ENCODE measurements at regions not wholly inside any gene's neighbourhood (a gene's known extent, or its start where the extent isn't known, plus 50 kb on each side); places are given as distances from the start of the nearest gene placed in this dataset.

DNA sequence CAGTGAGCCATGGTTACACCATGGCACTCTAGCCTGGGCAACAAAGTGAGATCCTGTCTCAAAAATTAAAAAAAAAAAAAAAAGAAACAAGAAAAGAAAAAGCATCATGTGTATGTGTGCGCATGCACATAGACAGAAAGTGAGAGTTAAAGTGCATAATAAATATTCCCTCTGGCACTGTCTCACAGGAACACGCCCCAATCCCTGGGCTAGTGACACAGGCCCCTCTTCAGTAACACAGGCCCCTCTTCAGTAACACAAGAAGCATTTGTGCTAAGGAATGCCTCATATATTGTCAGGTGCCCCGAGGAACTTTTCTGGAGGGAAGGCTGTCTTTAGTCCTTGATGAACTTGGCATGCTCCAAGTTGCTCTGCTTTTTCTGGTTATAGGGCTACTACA, 57.5 kb downstream of the RPL27A start:
- no peak for DNase-seq (ENCODE audit: low spot score)
- ATAC-seq = no peak
- intact Hi-C loops (cut with DNase I) = no loop called here

DNA sequence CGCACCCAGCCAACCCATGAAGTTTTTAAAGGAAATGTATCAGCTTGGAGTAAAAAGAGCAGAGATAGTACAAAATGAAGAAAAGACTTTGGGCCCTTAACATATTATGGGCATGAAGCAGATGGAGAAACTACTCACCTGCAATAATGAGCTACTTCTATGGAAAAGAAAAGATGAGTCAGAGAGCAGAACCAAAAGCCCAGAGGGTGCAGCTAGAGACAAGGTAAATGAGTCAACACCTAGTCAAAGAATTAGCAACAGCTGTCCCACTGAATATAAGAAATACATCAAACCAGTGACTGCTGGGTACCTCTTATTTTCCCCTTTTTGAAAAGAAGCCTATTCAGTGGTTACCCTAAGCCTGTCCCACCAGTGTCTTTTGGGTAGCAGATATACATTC, 61.8 kb downstream of the RPL27A start:
- intact Hi-C loops (cut with DNase I) = no loop called here
- DNase-seq (ENCODE audit: low spot score) = no peak
- ATAC-seq = no peak

DNA sequence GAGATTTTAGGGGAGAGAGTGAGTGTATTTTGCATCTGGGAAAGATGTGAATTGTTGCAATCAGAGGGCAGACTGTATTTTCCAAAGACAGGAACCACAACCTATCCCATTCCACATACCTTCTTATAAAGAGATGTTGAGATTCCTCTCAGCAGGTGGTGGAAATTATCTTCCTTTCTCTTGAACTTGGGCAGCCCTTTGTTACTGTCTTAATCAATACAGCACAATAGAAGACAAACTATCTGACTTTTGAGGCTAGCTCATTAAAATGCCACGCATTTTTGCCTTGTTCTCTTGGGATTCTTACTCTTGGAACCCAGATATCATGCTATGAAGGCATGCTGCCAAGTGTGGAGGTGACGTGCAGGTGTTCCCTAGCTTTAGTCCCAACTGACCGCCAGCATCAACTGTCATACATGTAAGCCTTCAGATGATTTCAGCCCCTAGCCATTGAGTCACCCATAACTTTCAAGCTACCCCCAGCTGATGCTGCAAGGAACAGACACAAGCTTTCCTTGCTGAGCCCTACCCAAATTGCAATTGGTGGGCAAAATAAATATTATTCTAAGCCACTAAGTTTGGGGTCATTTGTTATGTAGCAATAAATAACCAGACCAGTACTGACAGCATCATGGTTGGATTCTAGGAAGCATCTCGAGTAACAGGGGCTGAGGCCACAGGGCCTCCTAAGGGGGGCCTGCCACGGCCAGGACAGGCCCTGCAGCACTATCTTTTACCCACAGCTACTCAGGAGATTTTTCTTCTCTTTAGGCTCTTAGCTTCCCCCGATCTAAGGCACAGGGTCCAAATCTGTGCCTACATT, 63.0 kb downstream of the RPL27A start:
- no peak for ATAC-seq
- intact Hi-C loops (cut with DNase I) = no loop called here
- no peak for DNase-seq (ENCODE audit: low spot score)

DNA sequence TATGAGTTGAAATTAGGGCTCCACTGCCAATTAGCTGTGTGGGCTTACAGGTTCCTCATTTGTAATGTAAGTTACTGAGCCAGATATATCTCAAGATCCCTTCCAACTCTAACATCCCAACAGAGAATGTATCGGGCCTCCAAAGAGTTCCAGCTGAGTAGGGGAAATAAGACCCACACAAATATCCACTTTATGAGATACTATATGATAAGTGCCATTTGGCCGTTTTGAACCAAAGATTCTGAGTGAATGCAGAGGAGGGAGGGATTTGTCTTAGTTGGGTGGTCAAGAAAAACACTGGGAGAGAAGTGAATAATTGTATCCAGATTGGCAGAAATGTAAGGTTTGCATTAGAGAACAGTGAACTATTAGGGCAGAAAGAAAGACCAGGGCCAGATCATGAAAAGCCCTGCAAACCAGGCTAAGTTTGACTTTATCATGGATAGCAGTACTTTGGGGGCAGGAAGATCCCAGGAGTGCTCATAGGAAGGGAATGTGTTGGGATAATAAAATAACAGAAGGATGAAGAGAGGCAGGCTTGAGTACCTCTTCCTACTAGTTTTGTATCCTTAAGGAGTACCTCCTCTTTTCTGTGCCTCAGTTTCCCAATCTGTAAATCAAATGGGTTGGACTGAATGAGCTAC, 63.9 kb downstream of the RPL27A start:
- ATAC-seq = no peak
- no peak for DNase-seq (ENCODE audit: low spot score)
- intact Hi-C loops (cut with DNase I) = no loop called here

DNA sequence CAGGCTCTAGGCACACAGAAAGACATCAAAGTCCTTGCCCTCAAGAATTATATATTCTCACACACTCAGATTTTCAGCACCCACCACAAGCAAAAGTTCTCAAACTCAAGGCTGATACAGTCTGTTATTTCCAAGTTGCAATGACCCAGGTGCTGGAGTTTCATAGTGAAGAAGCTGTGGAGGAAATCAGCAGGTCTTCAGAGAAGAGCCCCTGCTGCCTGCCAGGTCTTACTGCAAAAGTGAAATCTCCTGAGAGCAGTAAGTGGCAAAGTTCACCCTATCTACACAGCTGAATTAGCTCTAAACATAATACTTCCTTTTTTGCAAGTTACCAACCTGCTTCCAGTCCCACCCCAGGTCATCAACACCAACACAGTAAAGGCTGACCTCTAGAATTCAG, 64.6 kb downstream of the RPL27A start:
- intact Hi-C loops (cut with DNase I) = no loop called here
- ATAC-seq (no peak), DNase-seq (ENCODE audit: low spot score) (no peak)

DNA sequence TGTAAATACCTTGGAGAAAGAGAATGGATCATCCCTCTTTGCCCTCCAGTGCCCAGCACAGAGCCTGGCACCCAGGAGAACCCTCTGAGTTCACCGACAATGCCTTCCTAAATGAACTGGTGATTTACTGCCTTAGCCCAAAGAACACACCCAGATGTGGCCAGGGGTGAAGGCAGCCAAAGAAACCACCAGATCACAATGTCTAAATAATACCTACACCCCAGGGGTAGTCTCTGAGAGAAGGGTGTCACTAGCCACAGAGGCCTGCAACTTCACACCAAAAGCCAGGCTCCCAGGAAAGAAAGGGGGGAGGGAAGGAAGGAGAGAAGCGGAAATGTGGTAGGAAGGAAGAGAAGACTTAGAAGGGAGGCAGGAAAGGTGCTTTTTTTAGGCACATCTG, 65.7 kb downstream of the RPL27A start:
- intact Hi-C loops (cut with DNase I) = no loop called here
- no peak for DNase-seq (ENCODE audit: low spot score)

DNA sequence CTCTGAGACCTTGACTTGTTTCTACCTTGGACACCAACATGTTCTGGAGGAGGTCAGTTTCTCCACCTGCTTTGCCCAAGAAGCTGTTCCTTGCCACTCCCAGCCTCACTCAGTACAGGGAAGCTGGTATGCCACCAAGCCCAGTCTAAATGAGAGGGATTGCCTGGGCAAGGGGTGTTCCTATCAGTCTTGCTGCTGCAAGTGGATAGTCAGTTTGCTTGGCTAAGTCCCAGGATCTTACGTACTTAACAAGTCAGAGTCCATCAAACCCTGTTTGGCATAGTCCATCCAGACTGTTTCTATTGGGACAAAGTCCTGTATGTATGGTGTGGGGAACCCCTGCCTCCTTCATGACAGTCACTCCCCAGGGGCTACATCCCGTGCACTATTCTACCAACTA, 66.6 kb downstream of the RPL27A start:
- ATAC-seq = no peak
- DNase-seq (ENCODE audit: low spot score) = no peak
- intact Hi-C loops (cut with DNase I) = no loop called here

More for the DNA sequence above, 65.7 kb downstream of the RPL27A start:
- no peak for ATAC-seq

DNA sequence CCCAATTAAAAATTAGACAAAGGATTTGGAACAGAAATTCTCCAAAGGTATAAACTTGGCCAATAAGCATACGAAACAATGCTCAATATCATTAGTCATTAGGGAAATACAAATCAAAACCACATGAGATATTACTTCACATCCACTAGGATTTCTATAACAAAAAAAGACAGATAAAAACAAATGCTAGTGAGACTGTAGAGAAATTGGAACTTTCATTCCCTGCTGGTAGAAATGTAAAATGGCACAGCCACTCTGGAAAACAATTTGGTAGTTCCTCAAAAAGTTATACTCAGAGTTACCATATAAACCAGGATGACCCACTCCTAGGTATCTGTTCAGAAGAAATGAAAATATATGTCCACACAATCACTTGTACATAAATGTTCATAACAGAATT, 71.6 kb downstream of the RPL27A start:
- intact Hi-C loops (cut with DNase I) = no loop called here
- no peak for DNase-seq (ENCODE audit: low spot score)
- ATAC-seq = no peak

DNA sequence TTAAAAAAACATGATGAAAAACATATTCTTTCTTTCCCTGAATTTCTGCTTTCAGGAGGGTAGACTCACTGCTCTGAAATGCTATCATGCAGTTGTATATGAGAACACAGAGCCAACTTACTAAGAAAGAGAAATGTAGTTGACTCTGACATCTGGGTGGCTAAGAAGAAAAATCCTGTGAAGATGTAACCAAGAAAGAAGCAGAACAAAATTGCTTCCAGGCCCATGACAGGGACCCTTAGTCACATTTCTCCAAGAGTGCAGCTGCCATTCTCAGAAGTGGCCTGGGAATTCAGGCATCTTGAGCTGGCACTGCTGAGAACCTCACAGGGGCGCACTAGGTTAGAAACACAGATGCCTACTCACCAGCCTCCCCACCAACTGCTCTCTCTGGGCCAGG, 73.6 kb downstream of the RPL27A start:
- DNase-seq (ENCODE audit: low spot score) = no peak
- intact Hi-C loops (cut with DNase I) = no loop called here
- no peak for ATAC-seq

DNA sequence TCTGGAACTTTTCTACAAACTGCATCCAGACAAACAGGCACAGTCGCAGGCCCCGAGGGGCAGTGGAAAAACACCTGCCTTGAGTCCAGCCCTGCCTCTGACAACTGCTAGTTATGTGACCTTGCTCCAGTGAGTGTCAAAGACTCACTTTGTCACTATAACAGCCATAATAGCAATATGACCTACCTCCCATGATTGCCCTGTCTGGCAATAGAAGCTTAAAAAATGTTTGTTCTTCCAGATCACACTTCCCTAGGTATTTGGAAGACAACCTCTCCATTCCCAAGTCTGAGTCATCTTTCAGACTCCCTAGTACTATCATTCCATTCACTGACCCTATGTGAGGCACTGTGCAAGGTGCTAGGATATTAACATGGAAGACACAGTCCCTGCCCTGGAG, 74.5 kb downstream of the RPL27A start:
- intact Hi-C loops (cut with DNase I) = no loop called here
- ATAC-seq (no peak), DNase-seq (ENCODE audit: low spot score) (no peak)

DNA sequence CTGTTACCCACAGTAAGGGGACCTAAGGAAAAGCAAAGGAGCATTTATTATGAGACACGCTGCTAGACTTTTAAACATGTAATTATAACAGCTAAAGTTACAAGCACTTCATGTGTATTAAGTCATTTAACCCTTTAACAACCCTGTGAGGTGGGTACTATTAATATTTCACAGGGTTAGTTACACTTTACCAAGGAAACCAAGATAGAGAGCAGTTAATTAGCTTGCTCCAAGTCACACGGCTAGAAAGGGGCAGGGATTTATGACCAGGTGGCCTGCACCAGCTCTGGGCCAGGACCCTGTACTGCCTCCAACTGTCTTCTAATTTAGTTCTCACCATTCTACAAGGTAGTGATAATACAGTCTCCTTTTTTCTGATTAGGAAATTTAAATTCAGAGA, 74.9 kb downstream of the RPL27A start:
- DNase-seq (ENCODE audit: low spot score) (no peak), ATAC-seq (no peak)
- intact Hi-C loops (cut with DNase I) = no loop called here

DNA sequence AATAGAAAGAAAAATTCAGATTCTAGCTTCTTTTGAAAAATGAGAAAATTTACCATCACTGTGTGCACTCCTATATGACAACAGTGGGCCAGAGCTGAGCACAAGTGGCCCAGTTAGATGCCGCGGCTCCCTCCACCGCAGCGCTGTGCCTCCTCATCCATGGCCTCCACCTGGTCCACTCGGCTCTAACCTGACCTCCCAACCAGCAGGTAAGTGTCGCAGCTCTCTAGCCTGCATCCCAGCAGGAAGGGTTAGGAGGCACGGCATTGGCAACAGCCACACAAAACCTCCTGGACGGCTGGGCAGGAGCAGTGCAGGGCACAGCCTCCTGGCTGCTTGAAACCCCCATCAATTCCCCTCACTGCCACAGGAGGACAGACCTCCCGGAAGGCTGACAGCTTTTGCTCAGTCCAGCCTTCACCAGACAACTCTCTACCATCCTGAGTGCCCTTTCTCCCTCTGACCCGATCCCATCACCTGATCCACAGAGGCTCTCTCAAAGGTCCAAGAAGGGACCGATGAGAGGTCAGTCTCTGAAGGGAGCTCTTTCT, 76.1 kb downstream of the RPL27A start:
- ATAC-seq (no peak), DNase-seq (ENCODE audit: low spot score) (no peak)
- intact Hi-C loops (cut with DNase I) = no loop called here

DNA sequence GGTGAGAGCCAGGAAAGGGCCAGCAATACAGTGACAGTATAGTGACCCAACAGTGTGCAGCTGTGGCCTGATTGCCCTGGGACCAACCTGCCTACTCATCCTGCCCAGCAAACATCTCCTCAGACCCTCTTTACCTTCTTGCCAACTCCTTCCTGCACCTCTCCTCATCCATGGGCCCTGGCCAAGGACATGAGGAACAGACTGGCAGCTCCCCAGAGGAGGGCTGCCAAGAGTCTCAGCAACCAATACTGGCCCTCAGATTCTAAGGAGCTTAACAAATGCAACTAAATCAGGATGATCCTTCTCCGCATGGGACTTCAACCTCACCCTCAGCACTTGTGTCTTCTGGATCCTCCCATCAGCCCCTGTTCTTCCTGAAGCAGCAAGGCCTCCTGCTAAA, 77.0 kb downstream of the RPL27A start:
- DNase-seq (ENCODE audit: low spot score) = no peak
- peak; percentile 34 for ATAC-seq
- intact Hi-C loops (cut with DNase I) = no loop called here

DNA sequence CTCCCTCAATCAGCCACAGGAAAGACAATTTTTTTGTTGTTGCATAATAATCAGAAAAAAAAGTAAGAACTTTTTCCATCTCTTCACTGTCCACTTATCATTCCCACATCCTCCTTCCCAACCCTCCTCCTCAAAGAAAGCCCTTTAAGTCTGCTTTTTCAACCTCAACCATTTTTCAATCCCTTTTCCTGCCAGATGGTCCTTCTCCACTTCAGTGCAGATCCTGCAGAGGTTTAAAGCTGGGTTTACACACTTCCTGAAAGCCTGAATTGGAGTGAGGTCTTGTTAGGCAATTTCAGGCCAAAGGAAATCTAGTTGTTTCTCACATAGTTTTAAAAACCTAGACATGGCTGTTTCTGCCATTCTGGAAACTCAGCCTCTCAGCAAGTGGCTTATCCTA, 78.3 kb downstream of the RPL27A start:
- no peak for DNase-seq (ENCODE audit: low spot score)
- intact Hi-C loops (cut with DNase I) = no loop called here
- peak; percentile 44 for ATAC-seq

DNA sequence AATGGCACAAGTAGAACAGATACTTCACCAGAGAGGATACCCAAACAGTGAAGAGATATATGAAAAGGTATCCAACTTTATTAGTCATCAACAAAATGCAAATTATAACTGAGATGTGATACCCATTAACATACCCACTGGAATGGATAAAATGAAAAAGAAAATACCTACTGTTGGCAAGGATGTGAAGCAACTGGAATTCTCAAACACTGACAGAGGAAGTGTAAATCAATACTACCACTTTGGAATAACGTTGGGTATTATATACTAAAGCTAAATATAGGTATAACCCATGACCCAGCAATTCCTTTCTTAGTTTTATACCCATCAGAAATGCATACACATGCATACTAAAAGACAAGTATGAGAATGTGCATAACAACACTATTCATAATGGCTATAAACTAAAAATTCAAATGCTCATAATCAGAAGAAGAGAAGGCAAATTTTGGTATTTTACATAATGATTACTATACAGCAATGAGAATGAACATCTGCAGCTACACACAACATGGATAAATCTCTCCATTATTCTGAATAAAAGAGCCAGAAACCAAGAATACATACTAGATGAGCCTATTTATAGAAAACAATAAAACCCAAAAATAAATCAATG, 80.6 kb downstream of the RPL27A start:
- DNase-seq (ENCODE audit: low spot score) (no peak), ATAC-seq (no peak)
- intact Hi-C loops (cut with DNase I) = no loop called here

DNA sequence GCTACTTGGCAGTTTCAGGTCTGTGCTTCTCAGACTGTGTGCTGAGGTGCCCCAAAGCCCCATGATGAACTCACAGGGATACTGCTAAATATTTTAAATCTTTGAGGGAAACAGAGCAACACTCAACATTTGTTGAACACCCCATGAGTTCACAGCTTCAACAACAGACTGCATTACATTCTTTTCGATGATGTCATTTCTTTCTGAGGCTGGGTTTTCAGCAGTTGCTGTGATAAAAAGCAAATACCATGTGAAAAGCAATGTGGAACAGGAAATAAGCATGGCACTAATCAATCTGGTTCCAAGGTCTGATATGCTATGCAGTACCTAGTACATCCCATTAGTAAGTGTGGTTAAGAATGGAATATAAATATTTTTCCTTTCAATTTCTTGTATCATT, 82.7 kb downstream of the RPL27A start:
- intact Hi-C loops (cut with DNase I) = no loop called here

DNA sequence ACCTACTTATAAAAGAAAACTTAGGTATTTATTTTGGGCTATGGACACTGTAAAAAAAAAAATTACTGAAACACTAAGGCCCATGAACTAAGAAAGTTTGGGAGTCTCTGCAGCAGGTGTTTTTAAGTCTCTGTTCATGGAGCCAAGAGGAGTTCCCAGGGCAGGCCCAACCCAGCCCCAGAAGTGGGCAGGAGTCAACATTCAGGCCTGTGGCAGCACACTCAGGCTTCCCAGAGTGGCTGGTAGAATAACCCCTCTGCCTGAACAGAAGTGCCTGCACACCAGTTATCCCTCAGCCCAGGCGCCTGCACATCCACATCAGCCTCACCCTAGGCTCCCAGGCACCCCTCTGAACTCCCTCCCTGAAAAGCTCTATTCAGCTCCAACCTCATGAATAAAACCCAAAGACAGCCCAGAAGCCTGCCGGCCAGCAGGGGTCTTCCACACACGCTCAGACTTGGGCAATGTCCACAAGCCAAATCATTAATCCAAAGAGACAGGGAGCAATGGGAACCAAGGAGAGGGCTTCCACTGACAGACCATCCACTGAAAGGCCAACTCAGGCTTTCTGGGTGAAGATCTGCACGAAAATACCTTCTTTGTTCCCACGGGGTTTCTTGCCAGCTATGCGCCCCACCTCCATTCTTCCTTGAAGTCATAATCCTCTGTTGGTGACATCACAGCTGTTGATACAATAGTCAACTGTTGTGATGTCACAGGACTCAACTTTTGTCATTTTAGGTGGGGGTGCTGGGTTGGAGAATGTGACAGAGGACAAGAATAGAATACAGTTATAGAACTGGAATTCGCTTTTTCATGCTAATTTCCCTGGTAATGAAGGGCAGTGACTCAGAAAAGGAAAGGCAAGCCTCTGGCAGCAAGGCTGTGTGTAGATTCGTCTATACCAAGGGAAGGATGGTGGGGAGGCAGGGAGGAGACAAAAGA, 83.7 kb downstream of the RPL27A start:
- ATAC-seq = peak; percentile 8
- intact Hi-C loops (cut with DNase I) = no loop called here
- no peak for DNase-seq (ENCODE audit: low spot score)

More for the DNA sequence above, 82.7 kb downstream of the RPL27A start:
- ATAC-seq (no peak), DNase-seq (ENCODE audit: low spot score) (no peak)

DNA sequence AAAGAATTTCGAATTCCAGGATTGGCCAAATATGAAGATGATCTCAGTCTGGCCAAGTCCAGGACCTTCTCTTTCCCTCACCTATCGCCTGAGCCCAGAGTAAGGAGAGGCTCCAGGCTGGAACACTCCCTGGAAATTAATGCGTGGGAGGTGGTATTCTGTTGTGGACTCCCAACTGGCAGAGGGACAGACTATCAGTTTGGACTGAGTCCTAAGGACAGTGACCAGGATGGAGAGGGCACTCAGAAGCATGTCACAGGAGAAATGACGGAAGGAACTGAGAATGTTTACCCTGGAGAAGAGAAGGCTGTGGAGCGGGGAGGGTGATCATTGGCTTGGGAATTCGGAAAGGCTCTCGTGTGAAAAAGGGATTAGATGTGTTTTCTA, 84.4 kb downstream of the RPL27A start:
- intact Hi-C loops (cut with DNase I) = no loop called here
- ATAC-seq = peak; percentile 60
- DNase-seq (ENCODE audit: low spot score) = no peak

DNA sequence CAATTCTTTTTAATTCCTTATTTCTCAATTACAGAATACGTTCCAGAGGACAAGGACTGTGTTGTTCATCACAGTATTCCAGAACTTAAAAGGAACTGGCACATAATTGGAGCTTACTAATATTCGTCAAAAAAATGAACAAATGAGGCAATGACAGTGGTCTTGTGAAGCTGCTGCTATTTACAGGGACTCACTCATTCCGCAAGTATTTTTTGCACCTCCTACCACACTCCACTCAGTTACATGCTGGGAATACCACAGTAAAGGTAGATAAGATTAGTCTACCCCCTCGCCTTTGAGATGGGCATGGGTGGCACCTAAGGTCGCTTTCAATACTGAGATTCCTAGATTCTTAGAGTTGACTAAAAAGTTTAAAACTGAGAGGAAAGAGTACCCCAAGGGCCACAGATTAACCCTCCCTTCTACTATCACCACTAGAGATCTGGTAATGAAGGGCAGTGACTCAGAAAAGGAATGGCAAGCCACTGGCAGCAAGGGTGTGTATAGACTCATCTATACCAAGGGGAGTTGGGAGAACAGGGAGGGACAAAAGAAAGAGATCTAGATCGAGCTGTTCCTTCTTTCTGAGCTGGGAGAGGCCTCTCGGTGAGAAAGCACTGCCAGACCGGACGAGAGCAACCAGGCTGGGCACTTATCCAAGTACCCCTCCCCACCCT, 85.0 kb downstream of the RPL27A start:
- intact Hi-C loops (cut with DNase I) = no loop called here
- no peak for DNase-seq (ENCODE audit: low spot score)
- peak; percentile 64 for ATAC-seq
